Mesenchymal stem cell (in vitro differentiated cells and primary cell): ENCODE measurements at regions not wholly inside any gene's neighbourhood (a gene's known extent, or its start where the extent isn't known, plus 50 kb on each side); places are given as distances from the start of the nearest gene placed in this dataset.
"Not testable (repeated sequence)": the region's sequence is repeated elsewhere in the genome, so short reads cannot be mapped to it uniquely, and the experiment has no call there.

Experiments used
- DNase-seq: peaks from one replicate; pipeline ENCODE4 v3.0.0-alpha.2; 2013
- H2AFZ ChIP-seq: one replicate; pipeline ENCODE4 v1.6.1; 2013; ENCODE audit warnings: low read depth, mild to moderate bottlenecking, control low read depth, inconsistent platforms, low read length, moderate library complexity
- H2AK5ac ChIP-seq: 2 replicates; pipeline ENCODE4 v1.6.1; 2013; ENCODE audit warnings: low read length, moderate library complexity, mild to moderate bottlenecking, inconsistent platforms; ENCODE audit not compliant: severe bottlenecking
- H2BK120ac ChIP-seq: one replicate; pipeline ENCODE4 v1.6.1; 2013; ENCODE audit warnings: low read depth, mild to moderate bottlenecking, inconsistent platforms, low read length, moderate library complexity
- H2BK12ac ChIP-seq, 2 experiments: one replicate each; pipeline ENCODE4 v1.6.1; 2013; ENCODE audit warnings: inconsistent platforms in 2 of 2, low read length in 2 of 2, mild to moderate bottlenecking in 2 of 2, moderate library complexity in 2 of 2, control low read depth in 1 of 2
- H2BK15ac ChIP-seq: one replicate; pipeline ENCODE4 v1.6.1; 2013; ENCODE audit warnings: mild to moderate bottlenecking, low read depth, inconsistent platforms; ENCODE audit not compliant: poor library complexity, severe bottlenecking
- H2BK5ac ChIP-seq: 2 replicates; pipeline ENCODE4 v1.6.1; 2013; ENCODE audit warnings: low read depth, mild to moderate bottlenecking, low read length, control low read depth, inconsistent platforms; ENCODE audit not compliant: poor library complexity, severe bottlenecking
- H3K14ac ChIP-seq, 2 experiments: one replicate each; pipeline ENCODE4 v1.6.1; 2013; ENCODE audit warnings: inconsistent platforms in 2 of 2, low read length in 2 of 2, control low read depth in 1 of 2, mild to moderate bottlenecking in 1 of 2, moderate library complexity in 1 of 2
- H3K18ac ChIP-seq, 2 experiments: one replicate each; pipeline ENCODE4 v1.6.1; 2013; ENCODE audit warnings: inconsistent platforms in 2 of 2, low read length in 2 of 2, control low read depth in 1 of 2, low read depth in 1 of 2, mild to moderate bottlenecking in 1 of 2
- H3K23ac ChIP-seq, 2 experiments: one replicate each; pipeline ENCODE4 v1.6.1; 2013; ENCODE audit warnings: inconsistent platforms in 2 of 2, low read length in 2 of 2, mild to moderate bottlenecking in 2 of 2, moderate library complexity in 2 of 2, control low read depth in 1 of 2
- H3K27ac ChIP-seq: 2 replicates; pipeline ENCODE4 v1.5.1; 2013; ENCODE audit warnings: mild to moderate bottlenecking, moderate library complexity, low read length, control low read depth, inconsistent platforms; ENCODE audit not compliant: poor library complexity, severe bottlenecking
- H3K27me3 ChIP-seq, 2 experiments: 2 replicates each; pipeline versions ENCODE4 v1.6.1 to v1.7.0; 2013; ENCODE audit warnings: low read length in 2 of 2, mild to moderate bottlenecking in 2 of 2, moderate library complexity in 2 of 2, control low read depth in 1 of 2, inconsistent platforms in 1 of 2; ENCODE audit not compliant: control insufficient read depth in 1 of 2, insufficient read depth in 1 of 2
- H3K36me3 ChIP-seq, 2 experiments: 2 replicates each; pipeline versions ENCODE4 v1.6.1 to v1.7.0; 2013; ENCODE audit warnings: low read length in 2 of 2, control low read depth in 1 of 2, inconsistent platforms in 1 of 2, low read depth in 1 of 2, mild to moderate bottlenecking in 1 of 2; ENCODE audit not compliant: insufficient read depth in 2 of 2, control insufficient read depth in 1 of 2
- H3K4ac ChIP-seq, 2 experiments: one replicate each; pipeline ENCODE4 v1.6.1; 2013; ENCODE audit warnings: inconsistent platforms in 2 of 2, low read length in 2 of 2, mild to moderate bottlenecking in 2 of 2, moderate library complexity in 2 of 2, control low read depth in 1 of 2, low read depth in 1 of 2
- H3K4me1 ChIP-seq: 2 replicates; pipeline ENCODE4 v1.6.1; 2013; ENCODE audit warnings: low read depth, low read length, control low read depth; ENCODE audit not compliant: control insufficient read depth, insufficient read depth
- H3K4me2 ChIP-seq: 2 replicates; pipeline ENCODE4 v1.6.1; 2013; ENCODE audit warnings: low read length, mild to moderate bottlenecking, inconsistent platforms; ENCODE audit not compliant: poor library complexity, severe bottlenecking
- H3K4me3 ChIP-seq, 2 experiments: 2 replicates each; pipeline versions ENCODE4 v1.5.1 to v1.7.0; 2013; ENCODE audit warnings: low read length in 2 of 2, mild to moderate bottlenecking in 2 of 2, control low read depth in 1 of 2, low read depth in 1 of 2; ENCODE audit not compliant: insufficient read depth in 1 of 2
- H3K79me1 ChIP-seq: replicated peaks from 2 replicates; pipeline ENCODE4 v1.6.1; 2013; ENCODE audit warnings: mild to moderate bottlenecking, control low read depth, low read length, inconsistent platforms; ENCODE audit not compliant: poor library complexity, severe bottlenecking
- H3K9ac ChIP-seq: 2 replicates; pipeline ENCODE4 v1.7.0; 2013; ENCODE audit warnings: mild to moderate bottlenecking, low read length, moderate library complexity
- H3K9me3 ChIP-seq: 2 replicates; pipeline ENCODE4 v1.7.0; 2013; ENCODE audit warnings: mild to moderate bottlenecking, low read length; ENCODE audit not compliant: control insufficient read depth
- H4K8ac ChIP-seq: one replicate; pipeline ENCODE4 v1.6.1; 2013; ENCODE audit warnings: inconsistent platforms, mild to moderate bottlenecking, low read length, moderate library complexity
- H4K91ac ChIP-seq: one replicate; pipeline ENCODE4 v1.6.1; 2013; ENCODE audit warnings: mild to moderate bottlenecking, low read length, inconsistent platforms
- WGBS: methylation state at CpG from one replicate; pipeline ENCODE4 v1.1.7; 2013; ENCODE audit warnings: mixed read lengths; 5-methylcytosine and 5-hydroxymethylcytosine counted together

GRCh38 chr22:10741210-10741609, 4786.8 kb upstream of the OR11H1 start:
- no peaks in the 10 kb centered on the region for H3K4me1 ChIP-seq
- H2BK15ac ChIP-seq: no peak overlapping the region
- H3K9me3 ChIP-seq: peaks cover 9% of the 10 kb centered on the region
- H3K4ac ChIP-seq: no peak overlapping the region
- H3K14ac ChIP-seq: no peak overlapping the region
- H3K27ac ChIP-seq: no peak overlapping the region
- peak overlapping the region in 1 of 2 experiments; percentile 3 for H3K4me3 ChIP-seq
- no peaks in the 10 kb centered on the region for H3K27me3 ChIP-seq
- no peak overlapping the region for H2AK5ac ChIP-seq
- H3K79me1 ChIP-seq: no peaks in the 10 kb centered on the region
- no peak overlapping the region for H3K23ac ChIP-seq
- no peak overlapping the region for H2BK5ac ChIP-seq
- peak overlapping the region; percentile 40 for H4K91ac ChIP-seq
- no peak for DNase-seq
- H2BK12ac ChIP-seq: no peak overlapping the region
- no peak overlapping the region for H4K8ac ChIP-seq
- H2AFZ ChIP-seq: no peak overlapping the region
- no peak overlapping the region for H3K18ac ChIP-seq
- 85% methylated on average over 30 of the region's 30 CpGs for WGBS
- no peak overlapping the region for H3K4me2 ChIP-seq
- no peak overlapping the region for H2BK120ac ChIP-seq
- H3K36me3 ChIP-seq: no peaks in the 10 kb centered on the region
- no peak overlapping the region for H3K9ac ChIP-seq

- H2BK15ac ChIP-seq, H3K4me2 ChIP-seq, H3K27ac ChIP-seq, H3K4me3 ChIP-seq, H4K91ac ChIP-seq, H3K4me1 ChIP-seq, H3K9ac ChIP-seq, H3K79me1 ChIP-seq, H2BK120ac ChIP-seq, H2AFZ ChIP-seq, H3K36me3 ChIP-seq, H2BK5ac ChIP-seq, H3K14ac ChIP-seq, H3K9me3 ChIP-seq, H2AK5ac ChIP-seq, H3K23ac ChIP-seq, H3K18ac ChIP-seq, H3K4ac ChIP-seq, H2BK12ac ChIP-seq, H4K8ac ChIP-seq, H3K27me3 ChIP-seq, DNase-seq: not testable (repeated sequence)
- WGBS: 89% methylated on average over 74 of the region's 76 CpGs
Measured at GRCh38 chr22:10741776-10742630, 4786.0 kb upstream of the OR11H1 start.

GRCh38 chr22:10746382-10746781, 4781.6 kb upstream of the OR11H1 start:
- not testable (repeated sequence) for H3K27ac ChIP-seq, H3K4me1 ChIP-seq, H2BK120ac ChIP-seq, H3K9ac ChIP-seq, H3K27me3 ChIP-seq, H3K4ac ChIP-seq, H3K14ac ChIP-seq, H3K4me3 ChIP-seq, H2BK12ac ChIP-seq, H2BK5ac ChIP-seq, H4K91ac ChIP-seq, H3K36me3 ChIP-seq, H3K4me2 ChIP-seq, H2AK5ac ChIP-seq, H3K23ac ChIP-seq, H2AFZ ChIP-seq, H3K18ac ChIP-seq, DNase-seq, H2BK15ac ChIP-seq, H3K79me1 ChIP-seq, H4K8ac ChIP-seq
- WGBS: 65% methylated on average over 4 of the region's 5 CpGs
- H3K9me3 ChIP-seq: peaks cover 15% of the 10 kb centered on the region

GRCh38 chr22:10747227-10747626, 4780.8 kb upstream of the OR11H1 start:
- not testable (repeated sequence) for H3K18ac ChIP-seq, H3K36me3 ChIP-seq, H3K14ac ChIP-seq, H2BK12ac ChIP-seq, H3K27ac ChIP-seq, H2BK15ac ChIP-seq, H2AFZ ChIP-seq, H4K91ac ChIP-seq, H2AK5ac ChIP-seq, H3K4me2 ChIP-seq, DNase-seq, H3K4ac ChIP-seq, H3K27me3 ChIP-seq, H4K8ac ChIP-seq, H3K79me1 ChIP-seq, H3K4me1 ChIP-seq, H3K4me3 ChIP-seq, H2BK120ac ChIP-seq, H3K9ac ChIP-seq, H3K23ac ChIP-seq, H2BK5ac ChIP-seq
- WGBS: 39% methylated on average over 2 of the region's 6 CpGs
- peaks cover 18% of the 10 kb centered on the region for H3K9me3 ChIP-seq
